ENCODE measurements at regions not wholly inside any gene's neighbourhood (a gene's known extent, or its start where the extent isn't known, plus 50 kb on each side); places are given as distances from the start of the nearest gene placed in this dataset.
"Not testable (repeated sequence)": the region's sequence is repeated elsewhere in the genome, so short reads cannot be mapped to it uniquely, and the experiment has no call there.

DNA sequence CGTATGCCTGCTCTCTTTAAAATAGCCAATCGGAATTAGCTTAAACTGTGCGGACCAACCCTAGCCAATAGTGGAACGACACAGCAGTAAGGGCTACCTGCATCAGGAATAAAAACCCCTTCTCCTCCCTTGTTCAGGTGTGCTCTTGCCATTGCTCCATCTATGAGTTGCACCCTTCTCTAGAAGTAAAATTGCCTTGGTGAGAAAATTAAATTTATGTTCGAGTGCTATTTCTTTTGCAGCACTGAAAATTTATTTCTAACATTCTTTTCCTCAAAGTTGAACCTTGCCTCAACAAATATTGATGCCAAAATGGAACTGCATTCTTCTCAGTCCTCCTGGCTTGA is 102.5 kb upstream of the SHB start:
- TF ChIP-seq CTCF (IDR thresholded peaks at IDR 0.05), result no peak
- ATAC-seq (ENCODE audit: low FRiP score), result no peak
- no peak for DNase-seq (ENCODE audit: low spot score)

- ATAC-seq (ENCODE audit: low FRiP score); DNase-seq (ENCODE audit: low spot score): not testable (repeated sequence)
Observed at GRCh38 chr9:38170763-38171537, 101.9 kb upstream of the SHB start.

DNA sequence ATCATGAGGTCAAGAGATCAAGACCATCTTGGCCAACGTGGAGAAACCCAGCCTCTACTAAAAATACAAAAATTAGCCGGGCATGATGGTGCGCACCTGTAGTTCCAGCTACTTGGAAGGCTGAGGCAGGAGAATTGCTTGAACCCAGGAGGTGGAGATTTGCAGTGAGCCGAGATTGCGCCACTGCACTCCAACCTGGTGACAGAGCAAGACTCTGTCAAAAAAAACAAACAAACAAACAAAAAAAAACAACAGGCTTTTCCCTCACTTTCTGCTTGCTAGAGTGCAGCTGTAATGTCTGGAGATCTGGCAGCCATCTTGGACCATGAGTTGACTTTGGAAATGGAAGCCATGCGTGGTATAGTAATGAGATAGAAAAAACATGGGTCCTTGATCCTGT is 101.1 kb upstream of the SHB start:
- not testable (repeated sequence) for DNase-seq (ENCODE audit: low spot score); ATAC-seq (ENCODE audit: low FRiP score)

DNA sequence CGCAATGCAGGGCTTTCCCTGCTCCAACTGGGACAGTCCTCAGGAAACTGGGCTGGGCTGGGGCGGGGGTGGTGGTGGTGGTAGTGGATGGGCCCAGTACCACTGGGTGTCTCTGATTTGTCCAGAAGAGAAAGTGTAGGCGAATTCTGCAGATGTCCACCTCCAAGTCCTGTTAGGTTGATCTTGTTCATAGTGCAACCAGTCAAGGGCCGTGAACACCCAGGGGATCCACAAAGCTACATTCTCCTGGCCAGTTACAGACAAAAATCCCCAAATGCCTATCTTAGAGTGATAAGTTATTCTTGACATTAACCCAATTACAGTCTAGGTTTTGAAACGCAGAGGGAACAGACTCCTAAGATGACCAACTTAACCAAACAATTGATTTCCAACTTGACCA is 97.5 kb upstream of the SHB start:
- no peak for DNase-seq (ENCODE audit: low spot score)
- no peak for ATAC-seq (ENCODE audit: low FRiP score)
- no peak for TF ChIP-seq CTCF (IDR thresholded peaks at IDR 0.05)

- TF ChIP-seq CTCF (IDR thresholded peaks at IDR 0.05), result no peak
- DNase-seq (ENCODE audit: low spot score) (no peak), ATAC-seq (ENCODE audit: low FRiP score) (no peak)
Observed at GRCh38 chr9:38164659-38165221, 95.7 kb upstream of the SHB start.

GRCh38 chr9:38163518-38163917 is 94.5 kb upstream of the SHB start:
- DNase-seq (ENCODE audit: low spot score) (no peak), ATAC-seq (ENCODE audit: low FRiP score) (no peak)

GRCh38 chr9:38162332-38163211 is 93.5 kb upstream of the SHB start:
- peak; percentile 84 for ATAC-seq (ENCODE audit: low FRiP score)
- no peak for TF ChIP-seq CTCF (IDR thresholded peaks at IDR 0.05)

More at GRCh38 chr9:38163518-38163917, 94.5 kb upstream of the SHB start:
- TF ChIP-seq CTCF (IDR thresholded peaks at IDR 0.05), result no peak

More at GRCh38 chr9:38162332-38163211, 93.5 kb upstream of the SHB start:
- no peak for DNase-seq (ENCODE audit: low spot score)

All from omental fat pad (tissue), 3 donors.